ENCODE measurements at regions not wholly inside any gene's neighbourhood (a gene's known extent, or its start where the extent isn't known, plus 50 kb on each side); places are given as distances from the start of the nearest gene placed in this dataset.
A peak's percentile ranks its signal among the peaks of the same experiment; 100 is the strongest.

- Histone ChIP-seq H3K4me1 (ENCODE audit: control insufficient read depth in 5 of 5, insufficient read depth in 5 of 5, low read length in 5 of 5) (peaks cover 0 to 2% (median 0%) of the 10 kb centered on the region in 5 donors), H3K36me3 (ENCODE audit: control insufficient read depth in 4 of 4, insufficient read depth in 4 of 4, low read length in 4 of 4) (no peaks in the 10 kb centered on the region), H3K27ac (ENCODE audit: low read depth in 1 of 2, low read length in 1 of 2) (no peak overlapping the region), H3K9ac (ENCODE audit: insufficient read depth in 1 of 2, low read length in 2 of 2) (no peak overlapping the region), H3K4me3 (no peak overlapping the region), H3K9me3 (ENCODE audit: control insufficient read depth in 4 of 4, insufficient read depth in 3 of 4, low read length in 3 of 4) (no peaks in the 10 kb centered on the region), H3K27me3 (ENCODE audit: control insufficient read depth in 3 of 3, insufficient read depth in 3 of 3, low read length in 2 of 3) (no peaks in the 10 kb centered on the region)
- DNase-seq (no peak), ATAC-seq (ENCODE audit: insufficient read depth, low FRiP score) (no peak)
- TF ChIP-seq, protein P1, sequence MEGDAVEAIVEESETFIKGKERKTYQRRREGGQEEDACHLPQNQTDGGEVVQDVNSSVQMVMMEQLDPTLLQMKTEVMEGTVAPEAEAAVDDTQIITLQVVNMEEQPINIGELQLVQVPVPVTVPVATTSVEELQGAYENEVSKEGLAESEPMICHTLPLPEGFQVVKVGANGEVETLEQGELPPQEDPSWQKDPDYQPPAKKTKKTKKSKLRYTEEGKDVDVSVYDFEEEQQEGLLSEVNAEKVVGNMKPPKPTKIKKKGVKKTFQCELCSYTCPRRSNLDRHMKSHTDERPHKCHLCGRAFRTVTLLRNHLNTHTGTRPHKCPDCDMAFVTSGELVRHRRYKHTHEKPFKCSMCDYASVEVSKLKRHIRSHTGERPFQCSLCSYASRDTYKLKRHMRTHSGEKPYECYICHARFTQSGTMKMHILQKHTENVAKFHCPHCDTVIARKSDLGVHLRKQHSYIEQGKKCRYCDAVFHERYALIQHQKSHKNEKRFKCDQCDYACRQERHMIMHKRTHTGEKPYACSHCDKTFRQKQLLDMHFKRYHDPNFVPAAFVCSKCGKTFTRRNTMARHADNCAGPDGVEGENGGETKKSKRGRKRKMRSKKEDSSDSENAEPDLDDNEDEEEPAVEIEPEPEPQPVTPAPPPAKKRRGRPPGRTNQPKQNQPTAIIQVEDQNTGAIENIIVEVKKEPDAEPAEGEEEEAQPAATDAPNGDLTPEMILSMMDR (IDR thresholded peaks at IDR 0.05; ENCODE audit: control extremely low read depth, extremely low read depth): no peak
Measured at GRCh38 chr10:25678220-25678619, 255.8 kb upstream of the MYO3A start.

DNA sequence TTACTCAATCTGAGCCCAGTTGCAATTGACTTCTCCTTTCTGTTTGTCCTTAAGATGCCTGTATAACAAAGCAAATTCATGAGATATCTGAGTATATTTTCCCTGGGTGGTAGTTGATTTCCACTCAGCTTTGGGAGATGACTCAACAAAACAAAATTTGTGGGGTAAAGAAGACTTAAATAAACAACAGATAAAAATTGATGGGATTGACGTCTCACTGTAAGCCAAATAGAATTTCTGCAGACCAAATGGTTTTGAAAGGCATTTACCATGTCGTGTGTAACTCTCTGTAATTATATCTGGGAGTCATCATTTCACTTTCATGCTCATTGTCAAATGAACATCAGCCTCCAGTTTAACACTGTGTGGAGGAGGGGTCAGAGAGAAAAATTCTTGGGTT, 255.4 kb upstream of the MYO3A start:
- no peak for DNase-seq
- TF ChIP-seq, protein P1 (IDR thresholded peaks at IDR 0.05; ENCODE audit: control extremely low read depth, extremely low read depth): no peak
- no peak overlapping the region for H3K27ac ChIP-seq (ENCODE audit: low read depth in 1 of 2, low read length in 1 of 2)
- 56 to 59% methylated on average over 2 of the region's 2 CpGs for WGBS, 2 donors
- H3K9ac ChIP-seq (ENCODE audit: insufficient read depth in 1 of 2, low read length in 2 of 2): no peak overlapping the region
- H3K9me3 ChIP-seq (ENCODE audit: control insufficient read depth in 4 of 4, insufficient read depth in 3 of 4, low read length in 3 of 4): no peaks in the 10 kb centered on the region
- no peak overlapping the region for H3K4me3 ChIP-seq
- peaks cover 0 to 2% (median 0%) of the 10 kb centered on the region in 5 donors for H3K4me1 ChIP-seq (ENCODE audit: control insufficient read depth in 5 of 5, insufficient read depth in 5 of 5, low read length in 5 of 5)
- no peaks in the 10 kb centered on the region for H3K36me3 ChIP-seq (ENCODE audit: control insufficient read depth in 4 of 4, insufficient read depth in 4 of 4, low read length in 4 of 4)
- ATAC-seq (ENCODE audit: insufficient read depth, low FRiP score): no peak
- H3K27me3 ChIP-seq (ENCODE audit: control insufficient read depth in 3 of 3, insufficient read depth in 3 of 3, low read length in 2 of 3): no peaks in the 10 kb centered on the region

DNA sequence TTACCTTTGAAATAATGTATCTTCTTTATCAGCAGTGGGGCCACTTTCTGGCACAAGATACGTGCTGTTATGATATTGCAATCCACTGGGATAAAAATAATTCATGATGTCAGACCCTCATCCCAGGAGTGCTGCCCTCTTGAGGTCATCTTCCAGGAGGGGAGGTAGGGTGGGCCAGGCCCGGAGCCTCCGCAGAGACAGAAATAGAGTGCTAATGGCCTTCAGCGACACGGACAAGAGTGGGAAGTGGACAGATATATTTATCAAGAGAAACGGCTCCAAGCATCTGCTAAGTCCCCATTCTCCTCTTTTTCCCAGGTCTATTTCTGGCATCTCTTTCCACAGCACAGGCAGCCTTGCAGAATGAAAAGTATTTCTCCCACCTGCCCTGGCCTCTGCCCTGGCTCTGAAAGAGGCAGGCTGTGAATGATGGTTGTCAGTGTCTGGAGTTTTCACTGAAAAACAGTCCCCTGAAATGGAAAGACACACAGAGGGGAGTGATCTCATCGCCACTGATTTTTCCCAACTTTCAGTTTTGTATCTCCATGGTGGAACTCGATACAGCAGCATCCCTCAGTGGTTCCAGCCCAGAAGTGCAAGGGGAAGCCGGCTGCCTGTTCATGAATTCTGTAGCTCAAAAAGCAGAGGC, 251.7 kb upstream of the MYO3A start:
- H3K4me1 ChIP-seq (ENCODE audit: control insufficient read depth in 5 of 5, insufficient read depth in 5 of 5, low read length in 5 of 5): peaks cover 0 to 2% (median 0%) of the 10 kb centered on the region in 5 donors
- no peak overlapping the region for H3K9ac ChIP-seq (ENCODE audit: insufficient read depth in 1 of 2, low read length in 2 of 2)
- 44 to 63% methylated on average over 9 of the region's 9 CpGs for WGBS, 2 donors
- H3K27ac ChIP-seq (ENCODE audit: low read depth in 1 of 2, low read length in 1 of 2): peak overlapping the region in 1 of 2 donors; percentile 2
- TF ChIP-seq, protein P1 (IDR thresholded peaks at IDR 0.05; ENCODE audit: control extremely low read depth, extremely low read depth): no peak
- H3K36me3 ChIP-seq (ENCODE audit: control insufficient read depth in 4 of 4, insufficient read depth in 4 of 4, low read length in 4 of 4): no peaks in the 10 kb centered on the region
- no peaks in the 10 kb centered on the region for H3K9me3 ChIP-seq (ENCODE audit: control insufficient read depth in 4 of 4, insufficient read depth in 3 of 4, low read length in 3 of 4)
- no peak overlapping the region for H3K4me3 ChIP-seq
- ATAC-seq (ENCODE audit: insufficient read depth, low FRiP score) (no peak), DNase-seq (peak; percentile 30 to 56 (median 52))
- no peaks in the 10 kb centered on the region for H3K27me3 ChIP-seq (ENCODE audit: control insufficient read depth in 3 of 3, insufficient read depth in 3 of 3, low read length in 2 of 3)

DNA sequence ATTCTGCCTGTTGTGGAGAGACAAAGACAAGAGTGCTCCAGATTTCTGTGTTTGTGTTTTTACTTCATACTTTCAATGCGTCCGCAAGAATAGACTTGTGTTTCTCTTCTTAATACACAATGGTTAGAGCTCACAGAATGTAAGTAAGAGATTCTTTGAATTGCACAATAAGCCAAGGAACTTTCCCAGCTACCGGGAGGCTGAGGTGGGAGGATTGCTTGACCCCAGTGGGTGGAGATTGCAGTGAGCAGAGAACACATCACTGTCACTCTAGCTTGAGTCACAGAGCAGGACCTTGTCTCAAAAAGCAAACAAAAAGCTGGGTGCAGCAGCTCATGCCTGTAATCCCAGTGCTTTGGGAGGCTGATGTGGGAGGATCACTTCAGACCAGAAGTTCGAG, 250.7 kb upstream of the MYO3A start:
- no peak for ATAC-seq (ENCODE audit: insufficient read depth, low FRiP score)
- 84 to 89% methylated on average over 4 of the region's 4 CpGs for WGBS, 2 donors
- Histone ChIP-seq H3K4me1 (ENCODE audit: control insufficient read depth in 5 of 5, insufficient read depth in 5 of 5, low read length in 5 of 5) (peaks cover 0 to 2% (median 0%) of the 10 kb centered on the region in 5 donors), H3K27me3 (ENCODE audit: control insufficient read depth in 3 of 3, insufficient read depth in 3 of 3, low read length in 2 of 3) (no peaks in the 10 kb centered on the region), H3K36me3 (ENCODE audit: control insufficient read depth in 4 of 4, insufficient read depth in 4 of 4, low read length in 4 of 4) (no peaks in the 10 kb centered on the region), H3K27ac (ENCODE audit: low read depth in 1 of 2, low read length in 1 of 2) (no peak overlapping the region), H3K9me3 (ENCODE audit: control insufficient read depth in 4 of 4, insufficient read depth in 3 of 4, low read length in 3 of 4) (no peaks in the 10 kb centered on the region), H3K4me3 (no peak overlapping the region), H3K9ac (ENCODE audit: insufficient read depth in 1 of 2, low read length in 2 of 2) (no peak overlapping the region)
- TF ChIP-seq, protein P1 (IDR thresholded peaks at IDR 0.05; ENCODE audit: control extremely low read depth, extremely low read depth): no peak
- DNase-seq: no peak
